Testis (tissue), 2 donors: ENCODE measurements at regions not wholly inside any gene's neighbourhood (a gene's known extent, or its start where the extent isn't known, plus 50 kb on each side); places are given as distances from the start of the nearest gene placed in this dataset.

Source experiments
- POLR2A ChIP-seq: fragments of 450-650 bp; IDR thresholded peaks from one replicate; pipeline ENCODE4 v1.6.1; 2017; ENCODE audit warnings: antibody characterized with exemption, mild to moderate bottlenecking, moderate library complexity
- TF ChIP-seq, protein P1 (sequence below), 3 experiments: fragments of 450-650 bp in 2 of 3; fragments of 200-600 bp in 1 of 3; sonication (generic) in 1 of 3; IDR thresholded peaks; one replicate each; pipeline ENCODE4 v1.5.1; 2016 to 2019; ENCODE audit warnings: antibody characterized with exemption in 3 of 3, mild to moderate bottlenecking in 2 of 3, moderate library complexity in 1 of 3

DNA sequence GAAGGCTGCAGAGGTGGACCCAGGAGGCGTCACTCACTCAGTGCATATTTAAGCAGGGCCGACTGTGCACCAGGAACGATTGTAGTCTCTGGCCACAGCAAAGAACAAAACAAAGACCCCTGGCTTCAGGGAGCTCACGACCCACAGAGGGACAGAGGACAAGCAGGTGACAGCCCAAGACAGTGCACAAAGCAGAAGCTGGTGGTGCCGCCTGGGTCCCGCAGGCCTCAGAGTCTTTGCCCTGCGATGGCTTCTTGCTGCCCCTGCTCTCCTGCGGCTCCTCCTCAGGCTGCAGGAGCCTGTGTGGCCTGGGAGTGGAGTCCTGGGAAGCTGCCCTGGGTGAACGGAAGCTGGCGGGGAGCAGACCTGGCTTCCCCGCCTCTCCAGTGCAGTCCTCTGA lies 300.0 kb downstream of the PREX1 start:
- TF ChIP-seq, protein P1, sequence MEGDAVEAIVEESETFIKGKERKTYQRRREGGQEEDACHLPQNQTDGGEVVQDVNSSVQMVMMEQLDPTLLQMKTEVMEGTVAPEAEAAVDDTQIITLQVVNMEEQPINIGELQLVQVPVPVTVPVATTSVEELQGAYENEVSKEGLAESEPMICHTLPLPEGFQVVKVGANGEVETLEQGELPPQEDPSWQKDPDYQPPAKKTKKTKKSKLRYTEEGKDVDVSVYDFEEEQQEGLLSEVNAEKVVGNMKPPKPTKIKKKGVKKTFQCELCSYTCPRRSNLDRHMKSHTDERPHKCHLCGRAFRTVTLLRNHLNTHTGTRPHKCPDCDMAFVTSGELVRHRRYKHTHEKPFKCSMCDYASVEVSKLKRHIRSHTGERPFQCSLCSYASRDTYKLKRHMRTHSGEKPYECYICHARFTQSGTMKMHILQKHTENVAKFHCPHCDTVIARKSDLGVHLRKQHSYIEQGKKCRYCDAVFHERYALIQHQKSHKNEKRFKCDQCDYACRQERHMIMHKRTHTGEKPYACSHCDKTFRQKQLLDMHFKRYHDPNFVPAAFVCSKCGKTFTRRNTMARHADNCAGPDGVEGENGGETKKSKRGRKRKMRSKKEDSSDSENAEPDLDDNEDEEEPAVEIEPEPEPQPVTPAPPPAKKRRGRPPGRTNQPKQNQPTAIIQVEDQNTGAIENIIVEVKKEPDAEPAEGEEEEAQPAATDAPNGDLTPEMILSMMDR (IDR thresholded peaks at IDR 0.05), result no peak
- TF ChIP-seq POLR2A, result no peak
